Fibroblast of lung (primary cell): ENCODE measurements at regions not wholly inside any gene's neighbourhood (a gene's known extent, or its start where the extent isn't known, plus 50 kb on each side); places are given as distances from the start of the nearest gene placed in this dataset.

Experiments
- DNase-seq, 2 donors: peaks; one replicate each; pipeline versions ENCODE4 v3.0.0 to v3.0.0-alpha.2; 2010; ENCODE audit warnings: low read depth in 2 of 2
- H2AFZ ChIP-seq: 2 replicates; pipeline ENCODE4 v1.5.1; 2012; ENCODE audit warnings: low read length, control low read depth, inconsistent platforms
- H3K27ac ChIP-seq: 2 replicates; pipeline ENCODE4 v1.5.1; 2011; ENCODE audit warnings: low read length, control low read depth; ENCODE audit not compliant: insufficient read depth
- H3K27me3 ChIP-seq: 2 replicates; pipeline ENCODE4 v1.5.1; 2011; ENCODE audit warnings: mild to moderate bottlenecking, low read length; ENCODE audit not compliant: control insufficient read depth, insufficient read depth
- H3K36me3 ChIP-seq: 2 replicates; pipeline ENCODE4 v1.5.1; 2011; ENCODE audit warnings: low read length; ENCODE audit not compliant: control insufficient read depth, insufficient read depth
- H3K4me1 ChIP-seq: 2 replicates; pipeline ENCODE4 v1.5.1; 2011; ENCODE audit warnings: low read length; ENCODE audit not compliant: control insufficient read depth, insufficient read depth; ENCODE audit errors: extremely low read depth
- H3K4me2 ChIP-seq: 2 replicates; pipeline ENCODE4 v1.5.1; 2011; ENCODE audit warnings: low read length, control low read depth; ENCODE audit not compliant: insufficient read depth; ENCODE audit errors: extremely low read depth
- H3K4me3 ChIP-seq, 4 experiments: fragments of 200-600 bp in 1 of 4; sonication (generic) in 1 of 4; replicated peaks in 1 of 4; 2 replicates each; pipeline ENCODE4 v1.5.1; 2011 to 2016; ENCODE audit warnings: low read length in 4 of 4, low read depth in 3 of 4, mild to moderate bottlenecking in 3 of 4, control low read depth in 2 of 4, inconsistent platforms in 1 of 4, mixed read lengths in 1 of 4; ENCODE audit not compliant: insufficient read depth in 1 of 4; ENCODE audit errors: control extremely low read depth in 1 of 4
- H3K79me2 ChIP-seq: 2 replicates; pipeline ENCODE4 v1.5.1; 2012; ENCODE audit warnings: mild to moderate bottlenecking, low read length, inconsistent platforms; ENCODE audit not compliant: control insufficient read depth, insufficient read depth
- H3K9ac ChIP-seq: 2 replicates; pipeline ENCODE4 v1.5.1; 2011; ENCODE audit warnings: mild to moderate bottlenecking, low read length, control low read depth; ENCODE audit not compliant: insufficient read depth
- H3K9me3 ChIP-seq: 2 replicates; pipeline ENCODE4 v1.5.1; 2012; ENCODE audit warnings: low read depth, low read length; ENCODE audit not compliant: control insufficient read depth, insufficient read depth
- H4K20me1 ChIP-seq: 2 replicates; pipeline ENCODE4 v1.5.1; 2011; ENCODE audit warnings: low read length; ENCODE audit not compliant: control insufficient read depth, insufficient read depth; ENCODE audit errors: extremely low read depth
- CTCF ChIP-seq, 2 donors: IDR thresholded peaks in 1 of 2; conservative IDR thresholded peaks in 1 of 2; 1 replicate in 1 of 2; 2 replicates in 1 of 2; pipeline ENCODE4 v1.5.1; 2011 to 2012; ENCODE audit warnings: low read length in 2 of 2, control low read depth in 1 of 2, inconsistent platforms in 1 of 2, low read depth in 1 of 2, mild to moderate bottlenecking in 1 of 2
- EZH2 ChIP-seq: IDR thresholded peaks from 2 replicates; pipeline ENCODE4 v1.5.1; 2012; ENCODE audit warnings: low read length, control low read depth, mild to moderate bottlenecking; ENCODE audit errors: missing control alignments

- no peaks in the 10 kb centered on the region for H3K4me1 ChIP-seq
- no peaks in the 10 kb centered on the region for H3K79me2 ChIP-seq
- no peak overlapping the region for H2AFZ ChIP-seq
- H3K9ac ChIP-seq: no peak overlapping the region
- H3K4me2 ChIP-seq: no peak overlapping the region
- no peak overlapping the region for H3K4me3 ChIP-seq
- peak in 1 of 2 donors; percentile 1 for DNase-seq
- H4K20me1 ChIP-seq: no peaks in the 10 kb centered on the region
- no peak overlapping the region for H3K27ac ChIP-seq
- no peak for TF ChIP-seq EZH2
- no peak for TF ChIP-seq CTCF (conservative IDR thresholded peaks at IDR 0.05 in 1 of 2, IDR thresholded peaks at IDR 0.05 in 1 of 2; ENCODE audit: low read depth in 1 of 2, low read length in 2 of 2)
- no peaks in the 10 kb centered on the region for H3K36me3 ChIP-seq
- no peaks in the 10 kb centered on the region for H3K27me3 ChIP-seq
- no peaks in the 10 kb centered on the region for H3K9me3 ChIP-seq
Observed at GRCh38 chr2:4020153-4020552, 316.8 kb downstream of the DCDC2C start.

- no peaks in the 10 kb centered on the region for H3K4me1 ChIP-seq
Observed at GRCh38 chr2:4020649-4021048, 317.3 kb downstream of the DCDC2C start.

GRCh38 chr2:4024605-4025004 is 321.2 kb downstream of the DCDC2C start:
- no peaks in the 10 kb centered on the region for H4K20me1 ChIP-seq
- H3K27me3 ChIP-seq: no peaks in the 10 kb centered on the region
- H3K9ac ChIP-seq: no peak overlapping the region
- H3K4me3 ChIP-seq: no peak overlapping the region
- no peak overlapping the region for H3K27ac ChIP-seq
- no peak overlapping the region for H3K4me2 ChIP-seq
- TF ChIP-seq CTCF (conservative IDR thresholded peaks at IDR 0.05 in 1 of 2, IDR thresholded peaks at IDR 0.05 in 1 of 2; ENCODE audit: low read depth in 1 of 2, low read length in 2 of 2) (no peak), EZH2 (no peak)
- DNase-seq: no peak
- no peak overlapping the region for H2AFZ ChIP-seq
- H3K9me3 ChIP-seq: no peaks in the 10 kb centered on the region
- H3K79me2 ChIP-seq: no peaks in the 10 kb centered on the region
- no peaks in the 10 kb centered on the region for H3K4me1 ChIP-seq
- no peaks in the 10 kb centered on the region for H3K36me3 ChIP-seq

More at GRCh38 chr2:4020649-4021048, 317.3 kb downstream of the DCDC2C start:
- Histone ChIP-seq H3K9ac (no peak overlapping the region), H3K4me2 (no peak overlapping the region), H3K27me3 (no peaks in the 10 kb centered on the region), H3K9me3 (no peaks in the 10 kb centered on the region), H3K79me2 (no peaks in the 10 kb centered on the region), H4K20me1 (no peaks in the 10 kb centered on the region), H2AFZ (no peak overlapping the region), H3K27ac (no peak overlapping the region), H3K36me3 (no peaks in the 10 kb centered on the region), H3K4me3 (no peak overlapping the region)
- DNase-seq: no peak
- no peak for TF ChIP-seq EZH2
- TF ChIP-seq CTCF (conservative IDR thresholded peaks at IDR 0.05 in 1 of 2, IDR thresholded peaks at IDR 0.05 in 1 of 2; ENCODE audit: low read depth in 1 of 2, low read length in 2 of 2): no peak
